ENCODE measurements at regions not wholly inside any gene's neighbourhood (a gene's known extent, or its start where the extent isn't known, plus 50 kb on each side); places are given as distances from the start of the nearest gene placed in this dataset.

DNA sequence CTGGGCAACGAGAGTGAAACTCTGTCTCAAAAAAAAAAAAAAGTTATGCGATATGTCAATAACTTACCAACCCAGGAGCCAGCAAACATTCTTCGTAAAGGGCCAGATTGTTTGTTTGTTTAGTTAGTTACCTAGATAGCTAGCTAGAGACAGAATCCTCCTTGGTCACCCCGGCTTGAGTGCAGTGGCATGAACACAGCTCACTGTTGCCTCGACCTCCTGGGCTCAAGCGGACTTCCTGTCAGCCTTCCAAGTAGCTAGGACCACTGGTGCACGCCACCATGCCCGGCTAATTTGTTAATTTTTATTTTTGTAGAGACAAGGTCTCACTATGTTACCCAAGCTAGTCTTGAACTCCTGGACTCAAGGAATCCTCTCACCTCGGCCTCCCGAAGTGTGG, 113.0 kb downstream of the LITAF start:
- no peaks in the 10 kb centered on the region for H3K79me2 ChIP-seq (ENCODE audit: insufficient read depth, low read depth)
- H3K4me1 ChIP-seq (ENCODE audit: low read depth, poor library complexity, severe bottlenecking) = no peaks in the 10 kb centered on the region
- H3K9ac ChIP-seq = no peak overlapping the region
- TF ChIP-seq, protein P1, sequence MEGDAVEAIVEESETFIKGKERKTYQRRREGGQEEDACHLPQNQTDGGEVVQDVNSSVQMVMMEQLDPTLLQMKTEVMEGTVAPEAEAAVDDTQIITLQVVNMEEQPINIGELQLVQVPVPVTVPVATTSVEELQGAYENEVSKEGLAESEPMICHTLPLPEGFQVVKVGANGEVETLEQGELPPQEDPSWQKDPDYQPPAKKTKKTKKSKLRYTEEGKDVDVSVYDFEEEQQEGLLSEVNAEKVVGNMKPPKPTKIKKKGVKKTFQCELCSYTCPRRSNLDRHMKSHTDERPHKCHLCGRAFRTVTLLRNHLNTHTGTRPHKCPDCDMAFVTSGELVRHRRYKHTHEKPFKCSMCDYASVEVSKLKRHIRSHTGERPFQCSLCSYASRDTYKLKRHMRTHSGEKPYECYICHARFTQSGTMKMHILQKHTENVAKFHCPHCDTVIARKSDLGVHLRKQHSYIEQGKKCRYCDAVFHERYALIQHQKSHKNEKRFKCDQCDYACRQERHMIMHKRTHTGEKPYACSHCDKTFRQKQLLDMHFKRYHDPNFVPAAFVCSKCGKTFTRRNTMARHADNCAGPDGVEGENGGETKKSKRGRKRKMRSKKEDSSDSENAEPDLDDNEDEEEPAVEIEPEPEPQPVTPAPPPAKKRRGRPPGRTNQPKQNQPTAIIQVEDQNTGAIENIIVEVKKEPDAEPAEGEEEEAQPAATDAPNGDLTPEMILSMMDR (conservative IDR thresholded peaks at IDR 0.05; ENCODE audit: low read depth, low read length) = no peak
- no peak overlapping the region for H3K4me3 ChIP-seq (IDR thresholded peaks at IDR 0.05; ENCODE audit: insufficient read depth, low read depth, low read length)
- H3K27ac ChIP-seq = no peak overlapping the region
- H3K36me3 ChIP-seq (ENCODE audit: insufficient read depth) = no peaks in the 10 kb centered on the region
- H4K20me1 ChIP-seq (ENCODE audit: insufficient read depth) = no peaks in the 10 kb centered on the region
- H3K27me3 ChIP-seq (ENCODE audit: insufficient read depth, low read depth) = no peaks in the 10 kb centered on the region
- no peak overlapping the region for H3K4me2 ChIP-seq
- no peak overlapping the region for H2AFZ ChIP-seq (ENCODE audit: low read depth)

DNA sequence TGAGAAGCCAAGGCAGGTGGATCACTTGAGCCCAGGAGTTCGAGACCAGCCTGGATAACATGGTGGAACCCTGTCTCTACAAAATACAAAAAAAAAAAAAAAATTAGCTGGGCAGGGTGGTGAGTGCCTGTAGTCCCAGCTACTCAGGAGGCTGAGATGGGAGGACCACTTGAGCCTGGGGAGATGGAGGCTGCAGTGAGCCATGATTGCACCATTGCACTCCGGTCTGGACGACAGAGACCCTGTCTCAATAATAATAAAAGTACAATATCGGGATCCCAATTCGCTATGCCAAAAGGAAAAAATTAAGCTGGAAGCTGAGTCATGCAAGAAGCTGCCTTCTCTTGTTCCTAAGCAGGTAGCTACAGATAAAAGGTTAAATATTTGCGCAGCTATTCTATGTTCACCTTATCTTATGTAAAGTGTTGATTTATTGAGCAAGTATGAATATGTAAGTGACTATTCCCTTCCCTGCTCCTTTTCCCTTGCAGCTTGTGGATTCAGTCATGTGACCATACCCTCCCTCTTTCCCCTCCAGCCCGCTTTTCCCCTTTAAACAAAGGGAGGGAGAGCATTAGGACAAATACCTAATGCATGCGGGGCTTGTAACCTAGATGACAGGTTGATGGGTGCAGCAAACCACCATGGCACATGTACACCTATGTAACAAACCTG, 112.0 kb downstream of the LITAF start:
- TF ChIP-seq, protein P1 (conservative IDR thresholded peaks at IDR 0.05; ENCODE audit: low read depth, low read length) = no peak
- Histone ChIP-seq H3K9ac (no peak overlapping the region), H3K27ac (no peak overlapping the region), H3K4me1 (ENCODE audit: low read depth, poor library complexity, severe bottlenecking) (no peaks in the 10 kb centered on the region), H3K27me3 (ENCODE audit: insufficient read depth, low read depth) (no peaks in the 10 kb centered on the region), H3K36me3 (ENCODE audit: insufficient read depth) (no peaks in the 10 kb centered on the region), H3K79me2 (ENCODE audit: insufficient read depth, low read depth) (no peaks in the 10 kb centered on the region), H3K4me2 (no peak overlapping the region), H2AFZ (ENCODE audit: low read depth) (no peak overlapping the region), H4K20me1 (ENCODE audit: insufficient read depth) (no peaks in the 10 kb centered on the region), H3K4me3 (IDR thresholded peaks at IDR 0.05; ENCODE audit: insufficient read depth, low read depth, low read length) (no peak overlapping the region)

DNA sequence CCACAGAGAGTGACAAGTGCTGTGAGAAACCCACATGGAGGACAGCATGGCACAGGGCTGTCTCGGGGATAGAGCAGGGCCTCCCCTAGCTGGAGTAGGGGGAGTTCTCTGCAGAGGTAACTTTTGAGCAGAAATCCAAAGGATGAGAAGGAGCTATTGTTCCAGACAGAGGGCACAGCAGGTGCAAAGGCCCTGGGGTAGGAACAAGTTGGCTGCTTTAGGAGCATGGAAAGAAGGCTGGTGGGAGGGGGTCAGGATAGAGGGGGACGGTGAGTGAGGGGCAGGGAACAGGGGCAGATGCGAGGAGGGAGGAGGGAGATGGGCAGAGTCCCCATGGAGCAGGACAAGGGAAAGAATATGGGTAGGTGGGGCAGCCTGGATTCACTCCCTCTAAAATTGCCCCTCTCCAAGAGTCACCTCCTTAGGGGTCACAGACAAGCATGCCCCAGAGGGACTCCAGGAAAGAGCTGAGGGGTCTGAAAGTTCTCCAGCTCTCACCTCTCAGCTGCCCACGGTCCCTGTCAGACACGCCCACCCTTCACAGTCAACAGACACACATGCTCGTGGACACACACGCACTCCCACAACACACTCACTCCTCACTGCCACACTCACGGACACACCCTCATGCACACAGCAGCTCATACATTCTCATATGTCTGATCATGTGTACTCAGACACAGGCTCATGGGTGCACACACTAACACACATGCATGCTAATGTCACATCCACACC, 110.7 kb downstream of the LITAF start:
- Histone ChIP-seq H3K4me3 (IDR thresholded peaks at IDR 0.05; ENCODE audit: insufficient read depth, low read depth, low read length) (no peak overlapping the region), H3K4me1 (ENCODE audit: low read depth, poor library complexity, severe bottlenecking) (no peaks in the 10 kb centered on the region), H3K9ac (no peak overlapping the region), H4K20me1 (ENCODE audit: insufficient read depth) (no peaks in the 10 kb centered on the region), H3K36me3 (ENCODE audit: insufficient read depth) (no peaks in the 10 kb centered on the region), H3K79me2 (ENCODE audit: insufficient read depth, low read depth) (no peaks in the 10 kb centered on the region), H3K4me2 (no peak overlapping the region), H3K27ac (no peak overlapping the region), H2AFZ (ENCODE audit: low read depth) (no peak overlapping the region), H3K27me3 (ENCODE audit: insufficient read depth, low read depth) (no peaks in the 10 kb centered on the region)
- TF ChIP-seq, protein P1 (conservative IDR thresholded peaks at IDR 0.05; ENCODE audit: low read depth, low read length) = no peak

DNA sequence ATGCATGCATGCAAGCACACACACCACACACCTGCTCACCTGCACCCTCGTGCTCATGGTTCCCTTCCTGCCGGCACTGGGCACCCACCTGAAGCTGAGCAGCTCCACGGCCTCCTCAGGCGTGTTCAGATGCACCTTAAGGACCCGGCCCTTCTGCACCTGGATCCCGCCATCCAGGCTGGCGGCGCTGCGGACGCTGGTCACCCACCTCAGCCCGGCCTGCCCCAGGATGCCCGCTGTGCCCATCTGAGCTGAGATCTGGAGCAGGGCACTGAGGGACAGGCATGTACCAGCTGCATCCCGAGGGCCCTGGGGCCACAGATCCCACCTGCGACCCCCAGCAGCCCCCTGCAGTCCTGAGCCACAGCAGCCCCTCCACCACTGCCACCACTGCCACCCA, 110.0 kb downstream of the LITAF start:
- no peaks in the 10 kb centered on the region for H3K79me2 ChIP-seq (ENCODE audit: insufficient read depth, low read depth)
- H3K4me3 ChIP-seq (IDR thresholded peaks at IDR 0.05; ENCODE audit: insufficient read depth, low read depth, low read length) = no peak overlapping the region
- no peaks in the 10 kb centered on the region for H3K36me3 ChIP-seq (ENCODE audit: insufficient read depth)
- no peaks in the 10 kb centered on the region for H3K27me3 ChIP-seq (ENCODE audit: insufficient read depth, low read depth)
- H3K27ac ChIP-seq = no peak overlapping the region
- no peaks in the 10 kb centered on the region for H4K20me1 ChIP-seq (ENCODE audit: insufficient read depth)
- H3K4me2 ChIP-seq = no peak overlapping the region
- no peaks in the 10 kb centered on the region for H3K4me1 ChIP-seq (ENCODE audit: low read depth, poor library complexity, severe bottlenecking)
- H3K9ac ChIP-seq = no peak overlapping the region
- TF ChIP-seq, protein P1 (conservative IDR thresholded peaks at IDR 0.05; ENCODE audit: low read depth, low read length) = no peak
- H2AFZ ChIP-seq (ENCODE audit: low read depth) = no peak overlapping the region
